ENCODE measurements at regions not wholly inside any gene's neighbourhood (a gene's known extent, or its start where the extent isn't known, plus 50 kb on each side); places are given as distances from the start of the nearest gene placed in this dataset.
"Not testable (repeated sequence)": the region's sequence is repeated elsewhere in the genome, so short reads cannot be mapped to it uniquely, and the experiment has no call there.

DNA sequence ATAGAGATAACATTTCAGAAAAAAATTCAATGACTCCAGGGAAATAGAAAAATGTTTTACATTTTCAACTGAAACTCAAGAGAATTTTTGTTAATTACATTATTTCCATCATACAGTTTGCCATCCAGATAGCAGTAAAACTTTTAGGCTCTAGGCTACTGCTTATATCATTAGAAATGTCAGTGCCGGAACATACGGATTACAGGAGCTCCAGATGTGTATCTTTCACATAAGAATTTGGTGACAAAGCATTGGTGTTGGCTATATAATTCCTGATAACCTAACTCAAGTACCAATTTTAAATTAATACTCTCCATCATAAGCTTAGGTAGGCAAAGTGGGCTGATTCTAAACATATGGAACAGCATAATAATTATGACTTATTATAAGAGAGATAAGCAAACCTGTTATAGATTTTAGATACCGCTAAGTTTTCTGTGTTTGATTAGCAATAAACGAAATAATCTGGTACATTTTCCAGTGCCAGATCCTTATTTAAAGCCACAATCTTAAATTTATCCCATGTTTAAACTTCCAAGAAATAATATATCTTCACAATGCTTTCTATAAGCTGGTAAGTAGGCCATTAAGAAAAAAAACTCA, 637.9 kb downstream of the NXPH1 start:
- TF ChIP-seq, protein P1, sequence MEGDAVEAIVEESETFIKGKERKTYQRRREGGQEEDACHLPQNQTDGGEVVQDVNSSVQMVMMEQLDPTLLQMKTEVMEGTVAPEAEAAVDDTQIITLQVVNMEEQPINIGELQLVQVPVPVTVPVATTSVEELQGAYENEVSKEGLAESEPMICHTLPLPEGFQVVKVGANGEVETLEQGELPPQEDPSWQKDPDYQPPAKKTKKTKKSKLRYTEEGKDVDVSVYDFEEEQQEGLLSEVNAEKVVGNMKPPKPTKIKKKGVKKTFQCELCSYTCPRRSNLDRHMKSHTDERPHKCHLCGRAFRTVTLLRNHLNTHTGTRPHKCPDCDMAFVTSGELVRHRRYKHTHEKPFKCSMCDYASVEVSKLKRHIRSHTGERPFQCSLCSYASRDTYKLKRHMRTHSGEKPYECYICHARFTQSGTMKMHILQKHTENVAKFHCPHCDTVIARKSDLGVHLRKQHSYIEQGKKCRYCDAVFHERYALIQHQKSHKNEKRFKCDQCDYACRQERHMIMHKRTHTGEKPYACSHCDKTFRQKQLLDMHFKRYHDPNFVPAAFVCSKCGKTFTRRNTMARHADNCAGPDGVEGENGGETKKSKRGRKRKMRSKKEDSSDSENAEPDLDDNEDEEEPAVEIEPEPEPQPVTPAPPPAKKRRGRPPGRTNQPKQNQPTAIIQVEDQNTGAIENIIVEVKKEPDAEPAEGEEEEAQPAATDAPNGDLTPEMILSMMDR (IDR thresholded peaks at IDR 0.05; ENCODE audit: control extremely low read depth, extremely low read depth, low read depth, missing control alignments): no peak
- DNase-seq (ENCODE audit: extremely low spot score): no peak
- POLR2A ChIA-PET: no interaction called here
- CTCF ChIA-PET: interaction anchor here (1.9 kb wide), 1 partner anchor 13 kb away, joined by 6 read pairs; no protein-coding TSS in a partner anchor

DNA sequence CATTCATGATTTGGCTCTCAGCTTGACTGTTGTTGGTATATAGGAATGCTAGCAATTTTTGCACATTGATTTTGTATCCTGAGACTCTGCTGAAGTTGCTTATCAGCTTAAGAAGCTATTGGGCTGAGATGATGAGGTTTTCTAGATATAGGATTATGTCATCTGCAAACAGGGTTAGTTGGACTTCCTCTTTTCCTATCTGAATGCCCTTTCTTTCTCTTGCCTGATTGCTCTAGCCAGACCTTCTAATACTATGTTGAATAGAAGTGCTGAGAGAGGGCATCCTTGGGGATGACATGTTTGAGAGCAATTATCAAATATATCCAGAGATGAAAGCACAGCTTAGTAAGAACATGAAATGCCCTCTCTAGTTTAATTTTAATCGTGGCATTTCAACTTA, 642.4 kb downstream of the NXPH1 start:
- POLR2A ChIA-PET; CTCF ChIA-PET; DNase-seq (ENCODE audit: extremely low spot score): not testable (repeated sequence)

DNA sequence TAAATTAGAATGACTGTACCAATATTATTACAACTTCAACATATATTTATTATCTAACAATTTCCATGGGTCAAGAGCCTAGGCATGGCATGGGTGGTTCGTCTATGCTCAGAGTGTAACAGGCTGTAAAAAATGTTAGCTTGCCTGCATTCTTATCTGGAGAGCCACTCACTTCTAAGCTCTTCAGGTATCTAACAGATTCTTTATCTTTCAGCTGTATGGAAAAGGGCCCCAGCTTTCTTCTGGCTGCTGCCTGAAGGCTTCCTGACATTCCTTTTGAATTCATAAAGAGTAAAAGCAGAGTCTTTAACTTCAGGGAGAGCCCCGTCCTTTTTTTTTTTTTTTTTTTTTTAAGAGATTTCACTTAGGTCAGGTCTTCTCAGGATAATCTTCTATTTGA, 648.8 kb downstream of the NXPH1 start:
- CTCF ChIA-PET: interaction anchor here (1.4 kb wide), 1 partner anchor 15 kb away, joined by 3 read pairs; no protein-coding TSS in a partner anchor
- POLR2A ChIA-PET: no interaction called here
- no peak for DNase-seq (ENCODE audit: extremely low spot score)
- TF ChIP-seq, protein P1 (IDR thresholded peaks at IDR 0.05; ENCODE audit: control extremely low read depth, extremely low read depth, low read depth, missing control alignments): no peak

DNA sequence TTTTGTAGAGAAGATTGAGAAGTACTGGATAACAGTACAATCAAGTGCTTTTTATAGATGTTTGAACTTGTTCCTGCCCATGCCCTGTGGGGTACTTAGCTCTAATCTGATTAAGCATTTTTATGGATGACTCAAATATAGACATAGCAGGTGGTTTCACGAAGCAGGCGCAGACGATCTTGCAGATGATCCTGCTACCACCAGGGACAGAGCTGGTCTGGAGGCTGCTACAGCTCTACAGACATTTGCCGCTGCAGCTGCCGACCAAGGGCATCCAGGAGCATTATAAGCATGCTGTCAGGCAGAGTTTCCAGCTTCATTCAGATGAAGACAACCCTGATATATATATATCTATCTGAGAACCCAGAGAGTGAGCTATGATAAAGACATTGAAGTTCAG, 650.4 kb downstream of the NXPH1 start:
- CTCF ChIA-PET: interaction anchor here (1.2 to 1.9 kb wide), 2 partner anchors 11 to 69 kb away, joined by 3 to 6 read pairs; no protein-coding TSS in a partner anchor
- POLR2A ChIA-PET: no interaction called here
- no peak for DNase-seq (ENCODE audit: extremely low spot score)
- TF ChIP-seq, protein P1 (IDR thresholded peaks at IDR 0.05; ENCODE audit: control extremely low read depth, extremely low read depth, low read depth, missing control alignments): no peak

DNA sequence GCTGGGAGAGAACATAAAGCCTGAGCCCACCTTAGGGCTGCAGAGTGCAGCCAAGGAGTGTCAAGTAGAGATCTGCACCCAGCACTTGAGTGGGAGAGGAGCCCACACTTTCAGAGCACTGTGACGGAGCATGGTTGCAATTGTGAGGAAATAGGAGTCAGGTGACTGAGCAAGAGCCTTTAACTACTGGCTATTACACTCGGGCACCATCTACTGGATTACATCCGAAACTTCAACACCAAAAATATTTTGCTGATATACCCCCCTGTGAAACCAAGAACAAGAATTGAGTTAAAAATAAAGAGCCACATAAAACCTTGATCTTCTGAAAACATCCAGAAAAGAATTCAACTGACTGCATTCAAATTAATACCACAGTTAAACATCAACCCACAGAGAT, 657.9 kb downstream of the NXPH1 start:
- ChIA-PET POLR2A (no interaction called here), CTCF (no interaction called here)
- DNase-seq (ENCODE audit: extremely low spot score): no peak
- TF ChIP-seq, protein P1 (IDR thresholded peaks at IDR 0.05; ENCODE audit: control extremely low read depth, extremely low read depth, low read depth, missing control alignments): no peak

DNA sequence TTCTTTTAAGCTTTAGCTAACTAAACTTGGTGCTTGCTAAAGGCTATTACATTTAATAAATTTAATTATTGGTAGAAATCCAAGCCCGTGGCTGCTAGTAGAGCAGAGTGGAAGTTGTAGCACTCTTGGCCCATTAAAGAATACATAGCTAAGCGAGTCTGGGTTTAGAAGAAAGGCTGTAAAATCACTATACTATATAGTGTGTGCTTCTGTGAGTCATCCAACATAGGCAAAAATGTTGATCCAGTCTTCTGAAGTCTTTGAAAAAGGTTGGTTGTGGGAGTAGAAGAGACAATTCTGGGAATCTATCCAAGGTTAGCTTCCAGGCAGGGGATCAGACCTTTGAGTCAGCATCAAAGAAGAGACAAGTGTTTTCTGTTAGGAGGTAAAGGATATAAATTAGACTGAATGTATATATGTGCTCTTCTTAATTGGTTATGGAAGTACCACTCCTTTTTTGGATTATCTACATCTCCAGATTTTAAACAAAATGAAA, 664.2 kb downstream of the NXPH1 start:
- CTCF ChIA-PET: interaction anchor here (0.8 to 2.4 kb wide), 3 partner anchors 9 to 25 kb away, joined by 3 to 7 read pairs (median 3); no protein-coding TSS in a partner anchor
- POLR2A ChIA-PET: no interaction called here
- TF ChIP-seq, protein P1 (IDR thresholded peaks at IDR 0.05; ENCODE audit: control extremely low read depth, extremely low read depth, low read depth, missing control alignments): no peak
- no peak for DNase-seq (ENCODE audit: extremely low spot score)

DNA sequence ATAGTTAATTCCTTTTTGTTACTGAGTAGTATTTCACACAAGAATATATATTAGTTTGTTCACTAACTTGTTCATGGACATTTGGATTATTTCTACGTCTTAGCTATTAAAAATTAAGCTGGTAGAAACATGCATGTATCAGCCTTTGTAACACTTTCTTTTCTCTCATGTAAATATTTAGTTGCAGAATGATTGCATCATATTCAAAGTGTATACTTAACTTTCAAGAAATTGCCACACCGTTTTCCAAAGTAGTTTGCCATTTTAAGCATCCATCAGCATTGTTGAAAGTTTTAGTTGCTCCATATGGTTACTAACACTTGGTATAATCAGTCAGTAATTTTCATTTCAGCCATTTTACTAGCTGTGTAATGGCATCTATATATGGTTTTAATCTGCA, 666.9 kb downstream of the NXPH1 start:
- ChIA-PET POLR2A (no interaction called here), CTCF (no interaction called here)
- no peak for DNase-seq (ENCODE audit: extremely low spot score)
- TF ChIP-seq, protein P1 (IDR thresholded peaks at IDR 0.05; ENCODE audit: control extremely low read depth, extremely low read depth, low read depth, missing control alignments): no peak
